ENCODE measurements at regions not wholly inside any gene's neighbourhood (a gene's known extent, or its start where the extent isn't known, plus 50 kb on each side); places are given as distances from the start of the nearest gene placed in this dataset.

- FAIRE-seq: no peak
These were observed 67.5 kb downstream of the TMX1 start for GRCh38 chr14:51307551-51307950.

- no peak for FAIRE-seq
These were observed 68.8 kb downstream of the TMX1 start for GRCh38 chr14:51308866-51309265.

- FAIRE-seq: no peak
These were observed 70.5 kb downstream of the TMX1 start for GRCh38 chr14:51310505-51310944.

GRCh38 chr14:51314321-51315015 is 74.4 kb downstream of the TMX1 start:
- FAIRE-seq: no peak

GRCh38 chr14:51317373-51317772 is 77.3 kb downstream of the TMX1 start:
- peak; percentile 39 for FAIRE-seq

- no peak for FAIRE-seq
These were observed 79.0 kb downstream of the TMX1 start for GRCh38 chr14:51318813-51319597.

GRCh38 chr14:51321036-51321435 is 81.0 kb downstream of the TMX1 start:
- no peak for FAIRE-seq

- no peak for FAIRE-seq
These were observed 83.4 kb downstream of the TMX1 start for GRCh38 chr14:51323492-51323891.

- FAIRE-seq: no peak
These were observed 87.3 kb downstream of the TMX1 start for GRCh38 chr14:51327376-51327775.

GRCh38 chr14:51328064-51328771 is 88.2 kb downstream of the TMX1 start:
- FAIRE-seq: no peak

GRCh38 chr14:51328772-51329353 is 88.8 kb downstream of the TMX1 start:
- FAIRE-seq: no peak

- no peak for FAIRE-seq
These were observed 91.7 kb downstream of the TMX1 start for GRCh38 chr14:51331486-51332367.

- no peak for FAIRE-seq
These were observed 93.3 kb downstream of the TMX1 start for GRCh38 chr14:51333299-51333698.

GRCh38 chr14:51333901-51334521 is 94.0 kb downstream of the TMX1 start:
- FAIRE-seq: no peak

- no peak for FAIRE-seq
These were observed 94.5 kb downstream of the TMX1 start for GRCh38 chr14:51334566-51334965.

- no peak for FAIRE-seq
These were observed 95.5 kb downstream of the TMX1 start for GRCh38 chr14:51335531-51335930.

- no peak for FAIRE-seq
These were observed 96.1 kb downstream of the TMX1 start for GRCh38 chr14:51335961-51336723.

- FAIRE-seq: no peak
These were observed 96.7 kb downstream of the TMX1 start for GRCh38 chr14:51336734-51337133.

- FAIRE-seq: no peak
These were observed 97.5 kb downstream of the TMX1 start for GRCh38 chr14:51337520-51337919.

GRCh38 chr14:51341338-51341737 is 101.3 kb downstream of the TMX1 start:
- no peak for FAIRE-seq

GRCh38 chr14:51342226-51342625 is 102.2 kb downstream of the TMX1 start:
- no peak for FAIRE-seq
